ENCODE measurements at regions not wholly inside any gene's neighbourhood (a gene's known extent, or its start where the extent isn't known, plus 50 kb on each side); places are given as distances from the start of the nearest gene placed in this dataset.

GRCh38 chr13:50466456-50466855 is 377.0 kb downstream of the DLEU7 start:
- TF ChIP-seq, protein P1, sequence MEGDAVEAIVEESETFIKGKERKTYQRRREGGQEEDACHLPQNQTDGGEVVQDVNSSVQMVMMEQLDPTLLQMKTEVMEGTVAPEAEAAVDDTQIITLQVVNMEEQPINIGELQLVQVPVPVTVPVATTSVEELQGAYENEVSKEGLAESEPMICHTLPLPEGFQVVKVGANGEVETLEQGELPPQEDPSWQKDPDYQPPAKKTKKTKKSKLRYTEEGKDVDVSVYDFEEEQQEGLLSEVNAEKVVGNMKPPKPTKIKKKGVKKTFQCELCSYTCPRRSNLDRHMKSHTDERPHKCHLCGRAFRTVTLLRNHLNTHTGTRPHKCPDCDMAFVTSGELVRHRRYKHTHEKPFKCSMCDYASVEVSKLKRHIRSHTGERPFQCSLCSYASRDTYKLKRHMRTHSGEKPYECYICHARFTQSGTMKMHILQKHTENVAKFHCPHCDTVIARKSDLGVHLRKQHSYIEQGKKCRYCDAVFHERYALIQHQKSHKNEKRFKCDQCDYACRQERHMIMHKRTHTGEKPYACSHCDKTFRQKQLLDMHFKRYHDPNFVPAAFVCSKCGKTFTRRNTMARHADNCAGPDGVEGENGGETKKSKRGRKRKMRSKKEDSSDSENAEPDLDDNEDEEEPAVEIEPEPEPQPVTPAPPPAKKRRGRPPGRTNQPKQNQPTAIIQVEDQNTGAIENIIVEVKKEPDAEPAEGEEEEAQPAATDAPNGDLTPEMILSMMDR (IDR thresholded peaks at IDR 0.05; ENCODE audit: insufficient read depth, low read length, poor library complexity, severe bottlenecking), result no peak
- no peak for TF ChIP-seq EZH2phosphoT487 (conservative IDR thresholded peaks at IDR 0.05; ENCODE audit: low read length)

Measured in SU-DHL-6 (cell line).